ENCODE measurements at regions not wholly inside any gene's neighbourhood (a gene's known extent, or its start where the extent isn't known, plus 50 kb on each side); places are given as distances from the start of the nearest gene placed in this dataset.

GRCh38 chr5:107277485-107278125, 393.1 kb downstream of the EFNA5 start:
- WGBS (ENCODE audit: low lambda C conversion rate, missing lambda C conversion rate), result 85% methylated on average over 5 of the region's 5 CpGs
- H3K4me2 ChIP-seq, result no peak overlapping the region
- H3K27me3 ChIP-seq, result no peaks in the 10 kb centered on the region
- no peaks in the 10 kb centered on the region for H3K9me2 ChIP-seq (replicated peaks; ENCODE audit: insufficient read depth)
- H3K4me3 ChIP-seq, result no peak overlapping the region
- H3K27ac ChIP-seq, result no peak overlapping the region
- peaks cover 7% of the 10 kb centered on the region for H3K4me1 ChIP-seq (ENCODE audit: insufficient read depth)
- TF ChIP-seq, protein P1, sequence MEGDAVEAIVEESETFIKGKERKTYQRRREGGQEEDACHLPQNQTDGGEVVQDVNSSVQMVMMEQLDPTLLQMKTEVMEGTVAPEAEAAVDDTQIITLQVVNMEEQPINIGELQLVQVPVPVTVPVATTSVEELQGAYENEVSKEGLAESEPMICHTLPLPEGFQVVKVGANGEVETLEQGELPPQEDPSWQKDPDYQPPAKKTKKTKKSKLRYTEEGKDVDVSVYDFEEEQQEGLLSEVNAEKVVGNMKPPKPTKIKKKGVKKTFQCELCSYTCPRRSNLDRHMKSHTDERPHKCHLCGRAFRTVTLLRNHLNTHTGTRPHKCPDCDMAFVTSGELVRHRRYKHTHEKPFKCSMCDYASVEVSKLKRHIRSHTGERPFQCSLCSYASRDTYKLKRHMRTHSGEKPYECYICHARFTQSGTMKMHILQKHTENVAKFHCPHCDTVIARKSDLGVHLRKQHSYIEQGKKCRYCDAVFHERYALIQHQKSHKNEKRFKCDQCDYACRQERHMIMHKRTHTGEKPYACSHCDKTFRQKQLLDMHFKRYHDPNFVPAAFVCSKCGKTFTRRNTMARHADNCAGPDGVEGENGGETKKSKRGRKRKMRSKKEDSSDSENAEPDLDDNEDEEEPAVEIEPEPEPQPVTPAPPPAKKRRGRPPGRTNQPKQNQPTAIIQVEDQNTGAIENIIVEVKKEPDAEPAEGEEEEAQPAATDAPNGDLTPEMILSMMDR (IDR thresholded peaks at IDR 0.05; ENCODE audit: poor library complexity), result no peak
- no peak for TF ChIP-seq EZH2 (IDR thresholded peaks at IDR 0.05; ENCODE audit: borderline replicate concordance)
- no peak for TF ChIP-seq EZH2phosphoT487 (IDR thresholded peaks at IDR 0.05; ENCODE audit: low read depth, severe bottlenecking, unreplicated experiment)
- DNase-seq (ENCODE audit: low spot score), result no peak
- no peaks in the 10 kb centered on the region for H3K36me3 ChIP-seq (replicated peaks; ENCODE audit: insufficient read depth, low read depth)
- no peaks in the 10 kb centered on the region for H3K9me3 ChIP-seq (ENCODE audit: low read depth)
- no peaks in the 10 kb centered on the region for H3K79me2 ChIP-seq
- H2AFZ ChIP-seq, result no peak overlapping the region
- H4K20me1 ChIP-seq (ENCODE audit: insufficient read depth, poor library complexity, severe bottlenecking), result no peaks in the 10 kb centered on the region

DNA sequence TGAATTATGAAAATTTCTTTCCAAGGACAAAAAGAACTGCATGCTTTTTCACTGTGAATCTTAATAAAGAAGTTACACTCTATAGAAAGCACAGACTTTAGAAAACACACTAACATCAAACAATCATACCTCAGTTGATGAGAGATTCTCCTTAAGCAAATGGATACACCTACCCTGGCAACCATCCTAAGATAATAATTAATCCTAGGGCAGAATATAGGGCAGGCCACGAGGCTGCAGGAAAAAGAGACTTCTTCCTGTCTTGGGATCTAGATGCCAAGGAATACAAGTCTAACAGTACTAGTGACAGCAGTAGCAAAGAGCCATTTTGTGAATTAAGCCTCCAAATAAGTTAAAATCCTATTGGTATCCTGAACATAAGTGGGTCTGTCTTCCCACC, 395.4 kb downstream of the EFNA5 start:
- Histone ChIP-seq H3K36me3 (replicated peaks; ENCODE audit: insufficient read depth, low read depth) (no peaks in the 10 kb centered on the region), H3K79me2 (no peaks in the 10 kb centered on the region), H3K4me1 (ENCODE audit: insufficient read depth) (no peaks in the 10 kb centered on the region), H2AFZ (no peak overlapping the region), H4K20me1 (ENCODE audit: insufficient read depth, poor library complexity, severe bottlenecking) (no peaks in the 10 kb centered on the region), H3K9me3 (ENCODE audit: low read depth) (no peaks in the 10 kb centered on the region), H3K27ac (no peak overlapping the region), H3K9me2 (replicated peaks; ENCODE audit: insufficient read depth) (no peaks in the 10 kb centered on the region), H3K4me3 (no peak overlapping the region), H3K27me3 (no peaks in the 10 kb centered on the region), H3K4me2 (no peak overlapping the region)
- DNase-seq (ENCODE audit: low spot score), result no peak
- WGBS (ENCODE audit: low lambda C conversion rate, missing lambda C conversion rate), result 4% methylated on average over 1 of the region's 1 CpG
- TF ChIP-seq EZH2 (IDR thresholded peaks at IDR 0.05; ENCODE audit: borderline replicate concordance) (no peak), EZH2phosphoT487 (IDR thresholded peaks at IDR 0.05; ENCODE audit: low read depth, severe bottlenecking, unreplicated experiment) (no peak)
- TF ChIP-seq, protein P1 (IDR thresholded peaks at IDR 0.05; ENCODE audit: poor library complexity), result no peak

- DNase-seq (ENCODE audit: low spot score), result no peak
- WGBS (ENCODE audit: low lambda C conversion rate, missing lambda C conversion rate), result 96% methylated on average over 1 of the region's 1 CpG
- Histone ChIP-seq H2AFZ (no peak overlapping the region), H3K27ac (no peak overlapping the region), H3K4me1 (ENCODE audit: insufficient read depth) (no peaks in the 10 kb centered on the region), H3K9me3 (ENCODE audit: low read depth) (no peaks in the 10 kb centered on the region), H3K79me2 (no peaks in the 10 kb centered on the region), H3K4me3 (no peak overlapping the region), H3K36me3 (replicated peaks; ENCODE audit: insufficient read depth, low read depth) (no peaks in the 10 kb centered on the region), H4K20me1 (ENCODE audit: insufficient read depth, poor library complexity, severe bottlenecking) (no peaks in the 10 kb centered on the region), H3K27me3 (no peaks in the 10 kb centered on the region), H3K4me2 (no peak overlapping the region), H3K9me2 (replicated peaks; ENCODE audit: insufficient read depth) (no peaks in the 10 kb centered on the region)
- TF ChIP-seq EZH2phosphoT487 (IDR thresholded peaks at IDR 0.05; ENCODE audit: low read depth, severe bottlenecking, unreplicated experiment) (no peak), EZH2 (IDR thresholded peaks at IDR 0.05; ENCODE audit: borderline replicate concordance) (no peak)
- TF ChIP-seq, protein P1 (IDR thresholded peaks at IDR 0.05; ENCODE audit: poor library complexity), result no peak
Observed at GRCh38 chr5:107274571-107274970, 396.2 kb downstream of the EFNA5 start.
